Ectodermal cell (in vitro differentiated cells): ENCODE measurements at regions not wholly inside any gene's neighbourhood (a gene's known extent, or its start where the extent isn't known, plus 50 kb on each side); places are given as distances from the start of the nearest gene placed in this dataset.
"Not testable (repeated sequence)": the region's sequence is repeated elsewhere in the genome, so short reads cannot be mapped to it uniquely, and the experiment has no call there.

Source experiments
- H3K27ac ChIP-seq: 2 replicates; pipeline ENCODE4 v1.7.0; 2013; ENCODE audit warnings: mild to moderate bottlenecking, low read depth, low read length; ENCODE audit not compliant: insufficient read depth, poor library complexity, severe bottlenecking
- H3K27me3 ChIP-seq: 2 replicates; pipeline ENCODE4 v1.7.0; 2013; ENCODE audit warnings: mild to moderate bottlenecking, low read length; ENCODE audit not compliant: insufficient read depth, control insufficient read depth, poor library complexity, severe bottlenecking
- H3K36me3 ChIP-seq: one replicate; pipeline ENCODE4 v1.7.0; 2013; ENCODE audit warnings: low read length; ENCODE audit not compliant: control insufficient read depth, insufficient read depth
- H3K4me1 ChIP-seq: one replicate; pipeline ENCODE4 v1.7.0; 2013; ENCODE audit warnings: low read length; ENCODE audit not compliant: control insufficient read depth, insufficient read depth
- H3K4me3 ChIP-seq: 2 replicates; pipeline ENCODE4 v1.7.0; 2013; ENCODE audit warnings: low read depth, low read length, control low read depth; ENCODE audit not compliant: insufficient read depth
- H3K9me3 ChIP-seq: 2 replicates; pipeline ENCODE4 v1.7.0; 2013; ENCODE audit warnings: mild to moderate bottlenecking, low read length, moderate library complexity; ENCODE audit not compliant: control insufficient read depth
- WGBS, 2 experiments: methylation state at CpG; one replicate each; pipeline ENCODE4 v1.1.7; 2013; ENCODE audit warnings: missing lambda C conversion rate in 2 of 2; 5-methylcytosine and 5-hydroxymethylcytosine counted together

DNA sequence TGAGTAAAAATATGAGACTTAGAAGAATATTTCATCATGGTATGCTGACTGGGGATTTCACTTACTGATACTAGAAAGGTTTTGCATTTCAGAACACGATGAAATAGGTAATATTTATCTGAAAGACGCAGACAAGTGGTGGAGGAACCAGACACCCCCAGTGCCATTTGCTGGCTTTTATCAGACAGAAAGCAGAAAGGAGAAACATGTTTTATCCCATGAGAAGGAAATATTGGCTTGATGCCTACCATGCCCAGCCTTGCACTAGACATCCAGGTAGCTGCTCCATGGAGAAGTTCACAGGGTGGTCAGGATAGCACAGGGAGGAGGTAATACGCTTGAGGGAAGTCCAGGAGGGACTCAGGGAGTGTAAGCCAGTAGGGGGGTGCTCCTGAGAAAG is 258.9 kb upstream of the PLGLB2 start:
- H3K27ac ChIP-seq, H3K9me3 ChIP-seq, H3K4me3 ChIP-seq, H3K36me3 ChIP-seq, H3K27me3 ChIP-seq, H3K4me1 ChIP-seq: not testable (repeated sequence)
- 92 to 98% methylated on average over 3 of the region's 3 CpGs for WGBS, 2 experiments

DNA sequence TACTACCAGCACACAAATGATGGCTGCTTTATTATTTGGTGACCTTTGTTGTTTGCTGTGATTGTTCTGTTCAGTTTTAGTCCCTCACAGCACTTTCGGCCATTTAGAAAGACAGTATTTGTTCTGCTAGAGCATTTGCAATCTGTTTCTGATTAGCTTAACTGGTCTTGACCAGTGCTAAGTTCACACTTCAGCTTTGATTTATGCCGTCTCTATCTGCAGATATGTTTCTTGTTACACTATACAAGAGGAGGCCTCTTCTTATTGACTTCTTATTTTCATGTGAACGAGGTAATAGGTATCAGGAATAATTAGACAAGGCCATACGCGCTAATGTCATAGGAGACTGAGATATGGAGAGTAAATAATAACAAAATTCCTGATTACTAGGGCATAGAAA is 253.0 kb upstream of the PLGLB2 start:
- not testable (repeated sequence) for H3K36me3 ChIP-seq, H3K27ac ChIP-seq, H3K9me3 ChIP-seq, H3K27me3 ChIP-seq, H3K4me1 ChIP-seq, H3K4me3 ChIP-seq
- WGBS, 2 experiments = 93 to 97% methylated on average over 5 of the region's 5 CpGs

DNA sequence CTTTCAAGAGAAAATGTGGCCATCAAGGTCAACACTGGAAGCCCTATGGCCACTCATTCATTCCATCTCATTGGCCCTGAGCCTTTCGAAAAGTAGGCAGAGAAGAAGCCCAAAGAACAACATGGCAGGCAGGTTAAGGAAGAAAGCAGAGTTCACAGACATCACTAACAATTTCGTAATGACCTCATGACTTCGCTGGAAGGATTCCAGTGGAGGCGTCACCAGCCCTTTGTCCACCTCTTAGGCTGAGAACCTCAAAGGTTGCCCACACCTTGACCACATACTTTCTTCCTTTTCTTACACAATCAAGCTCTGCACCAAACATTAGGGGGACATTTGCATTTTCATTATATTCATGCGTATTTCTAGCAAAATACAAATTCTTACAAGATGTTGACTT is 252.4 kb upstream of the PLGLB2 start:
- H3K36me3 ChIP-seq, H3K4me1 ChIP-seq, H3K27me3 ChIP-seq, H3K27ac ChIP-seq, H3K9me3 ChIP-seq, H3K4me3 ChIP-seq: not testable (repeated sequence)
- WGBS, 2 experiments = 94 to 100% methylated on average over 2 of the region's 5 CpGs

DNA sequence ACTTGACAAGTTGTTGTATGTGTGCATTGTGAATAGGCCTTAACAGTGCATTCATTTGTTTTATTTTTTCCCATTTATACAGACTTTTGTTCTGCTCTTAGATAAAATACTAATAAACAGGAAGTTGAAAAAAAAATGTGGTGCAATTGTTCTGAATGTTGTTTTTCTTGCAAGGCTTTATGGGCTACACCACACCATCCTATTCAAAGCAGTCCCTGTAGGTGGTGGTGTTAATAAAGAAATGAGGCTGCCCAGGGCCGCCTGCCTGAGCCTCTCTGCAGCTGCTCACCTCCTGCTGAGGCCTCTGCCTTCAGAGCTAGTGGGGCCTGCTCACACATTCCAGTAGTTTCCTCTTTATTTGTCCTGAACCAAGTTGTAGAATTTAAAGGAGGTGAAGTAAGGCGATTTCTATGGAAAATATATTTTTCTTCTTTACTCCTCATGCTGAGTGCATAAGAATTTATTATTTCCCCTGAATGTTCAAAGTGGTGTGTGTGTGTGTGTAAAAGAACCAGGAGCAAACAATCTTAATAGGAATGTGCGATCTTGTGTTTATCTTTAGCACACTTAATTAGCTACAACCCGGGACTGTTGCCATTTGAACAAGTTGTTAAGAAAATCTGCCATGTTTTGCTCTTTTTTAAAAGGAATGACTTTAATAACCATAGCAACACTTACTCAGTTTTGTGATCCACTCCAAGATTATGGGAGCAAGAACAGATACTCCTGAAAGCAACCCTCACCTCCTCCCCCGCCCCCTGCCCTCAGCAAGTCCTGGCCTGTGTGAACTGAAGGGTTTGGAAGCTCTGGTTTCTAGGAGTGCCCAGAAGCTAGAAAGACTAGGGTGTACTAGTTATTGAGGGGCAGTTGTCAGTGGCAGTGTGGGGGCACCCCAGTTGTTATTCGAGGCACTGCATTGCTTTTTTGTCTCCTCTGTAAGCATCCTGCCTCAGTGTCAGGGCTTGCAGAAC is 251.6 kb upstream of the PLGLB2 start:
- H3K4me3 ChIP-seq, H3K36me3 ChIP-seq, H3K27ac ChIP-seq, H3K9me3 ChIP-seq, H3K4me1 ChIP-seq, H3K27me3 ChIP-seq: not testable (repeated sequence)
- WGBS, 2 experiments = no CpG with 5 or more reads among the region's 6 CpGs

DNA sequence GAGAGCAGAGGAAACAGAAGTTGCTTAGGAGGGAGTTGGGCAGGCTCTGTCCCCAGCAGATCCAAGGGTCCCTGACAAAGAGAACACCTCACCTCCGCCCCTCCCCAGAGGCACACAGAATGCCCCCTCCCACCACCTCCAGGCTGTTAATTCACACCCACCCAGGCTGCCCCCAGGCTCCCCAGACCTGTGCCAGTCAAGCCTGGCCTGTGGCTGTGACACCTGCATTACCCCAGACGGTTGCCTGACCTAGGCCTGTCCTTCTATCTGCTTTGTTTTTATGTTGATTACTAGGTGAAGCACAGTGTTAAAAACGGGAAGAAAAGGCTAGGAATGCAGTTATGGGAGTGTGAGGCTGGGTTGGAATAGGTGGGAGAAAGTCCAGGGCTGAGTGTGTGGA is 250.8 kb upstream of the PLGLB2 start:
- no CpG with 5 or more reads among the region's 3 CpGs for WGBS, 2 experiments
- not testable (repeated sequence) for H3K4me1 ChIP-seq, H3K4me3 ChIP-seq

DNA sequence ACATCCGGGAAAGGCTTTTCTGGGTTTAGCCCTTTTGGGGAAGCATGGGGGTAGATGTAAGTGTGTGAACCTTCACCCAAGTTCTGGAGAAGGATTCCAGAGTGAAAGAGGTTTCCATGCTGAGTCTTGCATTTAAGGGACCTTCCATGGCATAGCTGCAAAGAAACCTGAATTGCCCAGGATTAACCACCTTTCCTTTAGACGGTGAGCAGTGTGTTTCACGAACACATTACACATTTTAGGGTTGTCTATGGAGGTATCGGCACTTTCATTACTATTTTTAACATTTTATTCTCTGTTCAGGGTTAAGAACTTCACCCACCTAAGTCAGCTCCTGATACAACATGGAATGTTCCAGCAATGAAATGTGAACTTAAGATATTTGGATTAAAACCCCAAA is 250.2 kb upstream of the PLGLB2 start:
- 80 to 100% methylated on average over 1 of the region's 4 CpGs for WGBS, 2 experiments
- not testable (repeated sequence) for H3K4me3 ChIP-seq, H3K9me3 ChIP-seq, H3K27me3 ChIP-seq, H3K4me1 ChIP-seq, H3K27ac ChIP-seq, H3K36me3 ChIP-seq

More for the DNA sequence above, 250.8 kb upstream of the PLGLB2 start:
- not testable (repeated sequence) for H3K9me3 ChIP-seq, H3K27ac ChIP-seq, H3K36me3 ChIP-seq, H3K27me3 ChIP-seq

DNA sequence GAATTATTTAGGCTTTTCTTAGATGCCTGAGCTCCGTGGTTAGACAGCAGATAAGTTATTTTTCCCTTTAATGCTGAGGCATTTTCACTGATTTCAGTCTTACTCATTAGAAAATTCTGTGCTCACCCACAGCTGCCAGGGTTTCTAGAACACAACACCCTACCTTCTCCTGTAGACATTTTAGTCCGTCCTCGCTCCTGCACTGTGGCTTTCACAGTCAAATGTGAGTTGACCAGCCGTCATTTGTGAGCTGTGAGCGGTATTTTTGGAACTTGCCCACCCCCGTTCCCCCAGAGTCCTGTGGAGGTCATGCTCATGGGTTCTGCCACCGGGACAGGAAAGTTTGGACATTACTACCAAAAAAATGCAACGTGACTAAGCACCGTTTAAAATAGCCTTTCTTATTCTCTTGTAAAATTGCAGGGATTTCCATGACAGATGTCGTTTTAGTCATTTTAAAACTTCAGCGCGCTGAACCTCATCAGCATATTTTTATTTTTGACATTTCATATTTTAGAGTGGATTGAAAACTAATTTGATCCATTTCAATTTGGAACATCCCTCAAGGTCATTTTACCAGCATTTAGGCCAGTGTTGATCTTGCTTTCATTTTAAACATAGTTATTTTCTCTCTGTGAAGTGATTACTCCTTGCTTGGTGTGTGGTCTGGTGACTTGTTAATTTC is 249.6 kb upstream of the PLGLB2 start:
- not testable (repeated sequence) for H3K27me3 ChIP-seq, H3K27ac ChIP-seq

DNA sequence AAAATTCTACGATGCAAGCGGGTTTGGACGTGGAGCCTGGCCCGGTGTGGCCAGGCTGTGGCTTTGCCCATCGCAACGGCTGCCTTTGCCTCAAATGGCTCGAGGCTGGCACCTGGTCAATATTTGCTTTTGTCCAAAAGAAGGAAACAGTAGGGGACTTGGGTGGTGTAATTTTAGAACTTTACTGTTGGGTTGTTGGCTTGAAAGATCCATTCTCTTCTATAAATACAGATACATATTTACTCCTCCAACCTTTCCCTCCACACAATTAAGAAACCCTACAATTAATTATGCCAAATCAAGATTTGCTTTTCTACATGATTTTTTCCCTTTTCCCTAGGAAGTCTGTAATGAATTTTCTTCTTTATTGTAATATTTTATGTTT is 249.0 kb upstream of the PLGLB2 start:
- H3K27ac ChIP-seq, H3K4me3 ChIP-seq: not testable (repeated sequence)

More for the DNA sequence above, 249.6 kb upstream of the PLGLB2 start:
- not testable (repeated sequence) for H3K36me3 ChIP-seq, H3K4me1 ChIP-seq, H3K4me3 ChIP-seq, H3K9me3 ChIP-seq
- 60 to 88% methylated on average over 4 of the region's 12 CpGs for WGBS, 2 experiments

DNA sequence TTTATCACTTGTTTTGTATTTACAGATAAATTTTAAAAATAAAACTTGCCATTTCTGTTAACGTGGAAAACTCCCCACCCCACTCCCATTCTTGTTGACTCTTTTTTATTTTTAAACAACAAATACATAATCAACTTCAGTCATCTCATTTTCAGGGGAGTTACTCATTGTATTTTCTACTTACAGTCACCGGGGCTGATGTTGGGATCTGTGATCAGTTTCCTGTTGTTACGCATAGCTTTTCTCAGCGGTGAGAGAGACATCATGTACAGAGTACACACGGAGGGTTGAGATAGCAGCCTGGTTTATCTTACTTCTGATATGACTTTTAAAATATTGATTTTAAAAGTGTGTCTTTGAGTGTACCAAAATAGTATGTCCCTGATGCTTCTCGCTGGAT is 248.0 kb upstream of the PLGLB2 start:
- not testable (repeated sequence) for H3K4me1 ChIP-seq, H3K36me3 ChIP-seq, H3K4me3 ChIP-seq, H3K27me3 ChIP-seq, H3K27ac ChIP-seq, H3K9me3 ChIP-seq
- WGBS, 2 experiments = 61 to 71% methylated on average over 1 of the region's 6 CpGs

More for the DNA sequence above, 249.0 kb upstream of the PLGLB2 start:
- H3K36me3 ChIP-seq, H3K4me1 ChIP-seq, H3K9me3 ChIP-seq, H3K27me3 ChIP-seq: not testable (repeated sequence)
- 86% methylated on average over 1 of the region's 7 CpGs; no CpG with 5 or more reads in 1 of the 2 experiments for WGBS, 2 experiments

DNA sequence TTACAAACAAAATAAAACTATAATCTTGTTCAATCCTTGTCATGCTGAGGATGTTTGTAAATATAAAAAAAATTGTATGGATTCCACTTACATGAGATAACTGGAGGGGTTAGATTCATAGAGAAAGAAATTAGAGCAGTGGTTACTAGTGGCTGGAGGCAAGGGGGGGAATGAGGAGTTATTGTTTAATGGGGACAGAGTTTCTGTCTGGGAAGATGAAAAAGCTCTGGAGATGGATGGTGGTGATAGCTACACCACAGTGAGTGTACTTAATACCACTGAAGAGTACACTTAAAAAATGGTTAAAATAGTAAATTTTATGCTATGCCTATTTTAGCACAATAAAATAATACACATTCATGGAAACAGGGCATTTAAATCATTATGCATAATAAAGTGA is 247.5 kb upstream of the PLGLB2 start:
- H3K4me1 ChIP-seq, H3K36me3 ChIP-seq, H3K4me3 ChIP-seq, H3K27ac ChIP-seq, H3K27me3 ChIP-seq, H3K9me3 ChIP-seq: not testable (repeated sequence)
